WTC11 (cell line): ENCODE measurements at regions not wholly inside any gene's neighbourhood (a gene's known extent, or its start where the extent isn't known, plus 50 kb on each side); places are given as distances from the start of the nearest gene placed in this dataset.

Experiments used
- ATAC-seq: fragments of 200-7000 bp; cut with Tn5 transposase; 2 replicates; pipeline ENCODE4 v1.10.0; 2021; ENCODE audit warnings: mild to moderate bottlenecking, moderate library complexity
- CTCF ChIA-PET: fragments of 300-600 bp; sonication (Branson Sonifier 250); formaldehyde crosslinking; loops from one replicate; lab custom pipeline; 2021; ENCODE audit warnings: antibody characterized with exemption; lab: Charles Lee
- POLR2A ChIA-PET: fragments of 350-600 bp; sonication (Branson Sonifier 250); formaldehyde crosslinking; loops from one replicate; lab custom pipeline; 2021; ENCODE audit warnings: antibody characterized with exemption; lab: Charles Lee
- DNase-seq: peaks from one replicate; pipeline ENCODE4 v3.0.0; 2021; ENCODE audit warnings: low spot score
- H3K27ac Mint-ChIP-seq: 2 replicates; pipeline ENCODE4 v1.8.0; 2021; ENCODE audit warnings: mixed read lengths
- H3K27me3 Mint-ChIP-seq: 2 replicates; pipeline ENCODE4 v1.8.0; 2021; ENCODE audit warnings: low read depth, mild to moderate bottlenecking, moderate library complexity, mixed read lengths
- H3K36me3 Mint-ChIP-seq: 2 replicates; pipeline ENCODE4 v1.8.0; 2021; ENCODE audit warnings: mixed read lengths
- H3K4me1 Mint-ChIP-seq: 2 replicates; pipeline ENCODE4 v1.8.0; 2022; ENCODE audit warnings: mixed read lengths
- H3K4me3 Mint-ChIP-seq: 2 replicates; pipeline ENCODE4 v1.8.0; 2021; ENCODE audit warnings: mild to moderate bottlenecking, moderate library complexity, mixed read lengths
- H3K9me3 Mint-ChIP-seq: 2 replicates; pipeline ENCODE4 v1.8.0; 2021; ENCODE audit warnings: mixed read lengths
- ETV6 ChIP-seq: sonication (generic); formaldehyde crosslinking; IDR thresholded peaks from 2 replicates; pipeline ENCODE4 v1.8.1; 2022; ENCODE audit warnings: mild to moderate bottlenecking, missing genetic modification reagents
- FOXJ3 ChIP-seq: sonication (generic); formaldehyde crosslinking; IDR thresholded peaks from 2 replicates; pipeline ENCODE4 v1.9.0; 2021; ENCODE audit warnings: missing genetic modification reagents, mild to moderate bottlenecking, borderline replicate concordance
- FOXP1 ChIP-seq: sonication (generic); formaldehyde crosslinking; IDR thresholded peaks from 2 replicates; pipeline ENCODE4 v1.8.0; 2022; ENCODE audit warnings: missing genetic modification reagents, mild to moderate bottlenecking, moderate library complexity, borderline replicate concordance
- GTF2I ChIP-seq: fragments of 250-450 bp; sonication (Bioruptor Pico); conservative IDR thresholded peaks from 2 replicates; pipeline ENCODE4 v1.4.0; 2021; ENCODE audit warnings: mild to moderate bottlenecking
- JUN ChIP-seq: sonication (generic); formaldehyde crosslinking; IDR thresholded peaks from 2 replicates; pipeline ENCODE4 v1.8.0; 2023; ENCODE audit warnings: mild to moderate bottlenecking, missing genetic modification reagents
- SMAD3 ChIP-seq: sonication (generic); formaldehyde crosslinking; IDR thresholded peaks from 2 replicates; pipeline ENCODE4 v1.8.0; 2022; ENCODE audit warnings: missing genetic modification reagents, mild to moderate bottlenecking, borderline replicate concordance
- TF ChIP-seq, protein P1 (sequence below): sonication (generic); formaldehyde crosslinking; IDR thresholded peaks from 2 replicates; pipeline ENCODE4 v1.8.0; 2022; ENCODE audit warnings: missing genetic modification reagents
- TF ChIP-seq, protein P2 (sequence below): sonication (generic); formaldehyde crosslinking; IDR thresholded peaks from 2 replicates; pipeline ENCODE4 v1.8.1; 2022; ENCODE audit warnings: low read depth, mild to moderate bottlenecking, moderate library complexity, missing genetic modification reagents, borderline replicate concordance
- TF ChIP-seq, protein P3 (sequence below): sonication (generic); formaldehyde crosslinking; IDR thresholded peaks from 2 replicates; pipeline ENCODE4 v1.8.1; 2023; ENCODE audit warnings: mild to moderate bottlenecking, moderate library complexity, missing genetic modification reagents
- TF ChIP-seq, protein P4 (sequence below): fragments of 200-600 bp; IDR thresholded peaks from 2 replicates; pipeline ENCODE4 v1.8.0; 2022; ENCODE audit warnings: antibody characterized with exemption

DNA sequence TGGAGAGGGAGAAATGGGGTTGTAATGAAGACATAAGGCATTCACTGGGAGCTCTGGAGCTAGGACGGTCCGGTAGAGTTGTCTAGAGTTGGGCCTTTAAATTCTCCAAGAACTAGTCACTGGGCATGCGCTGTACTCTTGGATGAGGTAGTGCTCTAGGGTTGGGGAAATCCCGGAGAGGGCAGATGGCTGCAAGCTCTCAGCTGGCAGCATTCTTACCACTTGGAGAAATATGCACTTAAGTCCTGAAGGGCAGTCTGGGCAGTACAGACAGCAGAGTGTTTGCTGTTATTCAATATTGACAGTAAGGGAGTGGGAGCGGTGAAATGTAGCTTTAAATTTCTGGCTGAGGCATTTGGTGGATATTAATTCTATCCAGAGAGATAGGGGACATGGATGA lies 214.6 kb downstream of the RDH14 start:
- no peaks in the 10 kb centered on the region for H3K4me1 Mint-ChIP-seq
- TF ChIP-seq, protein P1, sequence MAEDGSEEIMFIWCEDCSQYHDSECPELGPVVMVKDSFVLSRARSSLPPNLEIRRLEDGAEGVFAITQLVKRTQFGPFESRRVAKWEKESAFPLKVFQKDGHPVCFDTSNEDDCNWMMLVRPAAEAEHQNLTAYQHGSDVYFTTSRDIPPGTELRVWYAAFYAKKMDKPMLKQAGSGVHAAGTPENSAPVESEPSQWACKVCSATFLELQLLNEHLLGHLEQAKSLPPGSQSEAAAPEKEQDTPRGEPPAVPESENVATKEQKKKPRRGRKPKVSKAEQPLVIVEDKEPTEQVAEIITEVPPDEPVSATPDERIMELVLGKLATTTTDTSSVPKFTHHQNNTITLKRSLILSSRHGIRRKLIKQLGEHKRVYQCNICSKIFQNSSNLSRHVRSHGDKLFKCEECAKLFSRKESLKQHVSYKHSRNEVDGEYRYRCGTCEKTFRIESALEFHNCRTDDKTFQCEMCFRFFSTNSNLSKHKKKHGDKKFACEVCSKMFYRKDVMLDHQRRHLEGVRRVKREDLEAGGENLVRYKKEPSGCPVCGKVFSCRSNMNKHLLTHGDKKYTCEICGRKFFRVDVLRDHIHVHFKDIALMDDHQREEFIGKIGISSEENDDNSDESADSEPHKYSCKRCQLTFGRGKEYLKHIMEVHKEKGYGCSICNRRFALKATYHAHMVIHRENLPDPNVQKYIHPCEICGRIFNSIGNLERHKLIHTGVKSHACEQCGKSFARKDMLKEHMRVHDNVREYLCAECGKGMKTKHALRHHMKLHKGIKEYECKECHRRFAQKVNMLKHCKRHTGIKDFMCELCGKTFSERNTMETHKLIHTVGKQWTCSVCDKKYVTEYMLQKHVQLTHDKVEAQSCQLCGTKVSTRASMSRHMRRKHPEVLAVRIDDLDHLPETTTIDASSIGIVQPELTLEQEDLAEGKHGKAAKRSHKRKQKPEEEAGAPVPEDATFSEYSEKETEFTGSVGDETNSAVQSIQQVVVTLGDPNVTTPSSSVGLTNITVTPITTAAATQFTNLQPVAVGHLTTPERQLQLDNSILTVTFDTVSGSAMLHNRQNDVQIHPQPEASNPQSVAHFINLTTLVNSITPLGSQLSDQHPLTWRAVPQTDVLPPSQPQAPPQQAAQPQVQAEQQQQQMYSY (CRISPR knock-in tag): no peak
- TF ChIP-seq ETV6 (no peak), FOXP1 (CRISPR knock-in tag) (no peak), FOXJ3 (no peak)
- TF ChIP-seq, protein P2, sequence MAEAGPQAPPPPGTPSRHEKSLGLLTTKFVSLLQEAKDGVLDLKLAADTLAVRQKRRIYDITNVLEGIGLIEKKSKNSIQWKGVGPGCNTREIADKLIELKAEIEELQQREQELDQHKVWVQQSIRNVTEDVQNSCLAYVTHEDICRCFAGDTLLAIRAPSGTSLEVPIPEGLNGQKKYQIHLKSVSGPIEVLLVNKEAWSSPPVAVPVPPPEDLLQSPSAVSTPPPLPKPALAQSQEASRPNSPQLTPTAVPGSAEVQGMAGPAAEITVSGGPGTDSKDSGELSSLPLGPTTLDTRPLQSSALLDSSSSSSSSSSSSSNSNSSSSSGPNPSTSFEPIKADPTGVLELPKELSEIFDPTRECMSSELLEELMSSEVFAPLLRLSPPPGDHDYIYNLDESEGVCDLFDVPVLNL (CRISPR knock-in tag): no peak
- TF ChIP-seq, protein P3, sequence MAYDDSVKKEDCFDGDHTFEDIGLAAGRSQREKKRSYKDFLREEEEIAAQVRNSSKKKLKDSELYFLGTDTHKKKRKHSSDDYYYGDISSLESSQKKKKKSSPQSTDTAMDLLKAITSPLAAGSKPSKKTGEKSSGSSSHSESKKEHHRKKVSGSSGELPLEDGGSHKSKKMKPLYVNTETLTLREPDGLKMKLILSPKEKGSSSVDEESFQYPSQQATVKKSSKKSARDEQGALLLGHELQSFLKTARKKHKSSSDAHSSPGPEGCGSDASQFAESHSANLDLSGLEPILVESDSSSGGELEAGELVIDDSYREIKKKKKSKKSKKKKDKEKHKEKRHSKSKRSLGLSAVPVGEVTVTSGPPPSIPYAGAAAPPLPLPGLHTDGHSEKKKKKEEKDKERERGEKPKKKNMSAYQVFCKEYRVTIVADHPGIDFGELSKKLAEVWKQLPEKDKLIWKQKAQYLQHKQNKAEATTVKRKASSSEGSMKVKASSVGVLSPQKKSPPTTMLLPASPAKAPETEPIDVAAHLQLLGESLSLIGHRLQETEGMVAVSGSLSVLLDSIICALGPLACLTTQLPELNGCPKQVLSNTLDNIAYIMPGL (CRISPR knock-in tag): no peak
- TF ChIP-seq, all 79 proteins: peak for 0
- DNase-seq (no peak), ATAC-seq (no peak)
- ChIA-PET CTCF (no interaction called here), POLR2A (no interaction called here)
- Mint-ChIP-seq H3K9me3 (peaks cover 7% of the 10 kb centered on the region; the same call in 1 of the 2 replicates), H3K4me3 (no peak overlapping the region), H3K27me3 (no peaks in the 10 kb centered on the region), H3K36me3 (no peaks in the 10 kb centered on the region), H3K27ac (no peak overlapping the region)

DNA sequence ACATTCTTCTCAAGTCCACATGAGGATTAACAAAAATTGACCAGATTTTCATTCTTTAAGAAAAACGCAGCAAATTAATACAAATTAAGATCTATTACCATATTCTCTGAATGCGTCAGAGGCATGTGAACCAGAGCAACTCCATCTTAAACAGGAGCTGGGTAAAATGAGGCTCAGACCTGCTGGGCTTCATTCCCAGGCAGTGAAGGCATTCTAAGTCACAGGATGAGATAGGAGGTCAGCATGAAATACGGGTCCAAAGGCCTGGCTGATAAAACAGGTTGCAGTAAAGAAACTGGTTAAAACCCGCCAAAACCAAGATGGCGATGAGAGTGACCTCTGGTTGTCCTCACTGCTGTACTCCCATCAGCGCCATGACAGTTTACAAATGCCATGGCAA lies 217.6 kb downstream of the RDH14 start:
- Mint-ChIP-seq H3K4me3 (no peak overlapping the region), H3K9me3 (peaks cover 7% of the 10 kb centered on the region; the same call in 1 of the 2 replicates), H3K27ac (no peak overlapping the region), H3K4me1 (no peaks in the 10 kb centered on the region), H3K27me3 (no peaks in the 10 kb centered on the region), H3K36me3 (no peaks in the 10 kb centered on the region)
- DNase-seq: no peak
- POLR2A ChIA-PET: no interaction called here
- TF ChIP-seq GTF2I (no peak), JUN (CRISPR knock-in tag) (no peak), SMAD3 (CRISPR knock-in tag) (no peak)
- ATAC-seq: no peak
- CTCF ChIA-PET: no interaction called here

DNA sequence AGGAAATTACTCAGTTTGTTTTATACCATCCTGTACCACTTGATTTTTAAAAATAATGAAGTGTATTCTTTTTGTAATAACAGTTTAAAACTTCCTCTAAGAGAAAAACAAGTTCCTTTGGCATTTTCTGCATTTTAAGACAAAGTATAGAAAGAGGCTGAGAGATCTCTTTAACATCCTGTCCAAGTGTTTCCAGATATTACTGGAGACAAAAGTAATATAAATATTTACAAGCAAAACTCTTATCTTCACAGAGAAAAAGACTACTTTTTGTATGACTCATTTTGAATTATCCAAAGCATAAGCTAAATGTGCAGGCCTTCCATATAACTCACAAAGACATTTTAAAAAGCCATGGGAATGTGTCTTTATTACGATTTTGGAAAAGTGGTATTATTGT lies 221.1 kb downstream of the RDH14 start:
- ATAC-seq (no peak), DNase-seq (no peak)
- TF ChIP-seq, protein P4, sequence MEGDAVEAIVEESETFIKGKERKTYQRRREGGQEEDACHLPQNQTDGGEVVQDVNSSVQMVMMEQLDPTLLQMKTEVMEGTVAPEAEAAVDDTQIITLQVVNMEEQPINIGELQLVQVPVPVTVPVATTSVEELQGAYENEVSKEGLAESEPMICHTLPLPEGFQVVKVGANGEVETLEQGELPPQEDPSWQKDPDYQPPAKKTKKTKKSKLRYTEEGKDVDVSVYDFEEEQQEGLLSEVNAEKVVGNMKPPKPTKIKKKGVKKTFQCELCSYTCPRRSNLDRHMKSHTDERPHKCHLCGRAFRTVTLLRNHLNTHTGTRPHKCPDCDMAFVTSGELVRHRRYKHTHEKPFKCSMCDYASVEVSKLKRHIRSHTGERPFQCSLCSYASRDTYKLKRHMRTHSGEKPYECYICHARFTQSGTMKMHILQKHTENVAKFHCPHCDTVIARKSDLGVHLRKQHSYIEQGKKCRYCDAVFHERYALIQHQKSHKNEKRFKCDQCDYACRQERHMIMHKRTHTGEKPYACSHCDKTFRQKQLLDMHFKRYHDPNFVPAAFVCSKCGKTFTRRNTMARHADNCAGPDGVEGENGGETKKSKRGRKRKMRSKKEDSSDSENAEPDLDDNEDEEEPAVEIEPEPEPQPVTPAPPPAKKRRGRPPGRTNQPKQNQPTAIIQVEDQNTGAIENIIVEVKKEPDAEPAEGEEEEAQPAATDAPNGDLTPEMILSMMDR: no peak
- no peak for TF ChIP-seq FOXJ3
- TF ChIP-seq, protein P1 (CRISPR knock-in tag): no peak
- no peaks in the 10 kb centered on the region for H3K27me3 Mint-ChIP-seq
- ChIA-PET POLR2A (no interaction called here), CTCF (no interaction called here)
- no peaks in the 10 kb centered on the region for H3K4me1 Mint-ChIP-seq
- H3K9me3 Mint-ChIP-seq: peaks cover 7% of the 10 kb centered on the region; the same call in 1 of the 2 replicates
- H3K27ac Mint-ChIP-seq: no peak overlapping the region
- no peaks in the 10 kb centered on the region for H3K36me3 Mint-ChIP-seq
- no peak overlapping the region for H3K4me3 Mint-ChIP-seq
